Central memory CD4-positive, alpha-beta T cell (primary cell): ENCODE measurements at regions not wholly inside any gene's neighbourhood (a gene's known extent, or its start where the extent isn't known, plus 50 kb on each side); places are given as distances from the start of the nearest gene placed in this dataset.

Source experiments
- DNase-seq: peaks from one replicate; pipeline ENCODE4 v3.0.0; 2022

- DNase-seq: no peak
These were observed 97.6 kb downstream of the LYZL2 start for GRCh38 chr10:30531751-30532530.

GRCh38 chr10:30529373-30529998 is 95.5 kb downstream of the MAP3K8 start:
- DNase-seq: peak; percentile 84

- DNase-seq: no peak
These were observed 94.4 kb downstream of the MAP3K8 start for GRCh38 chr10:30528429-30528786.

GRCh38 chr10:30527623-30528428 is 93.8 kb downstream of the MAP3K8 start:
- no peak for DNase-seq

GRCh38 chr10:30522661-30523078 is 88.7 kb downstream of the MAP3K8 start:
- peak; percentile 6 for DNase-seq

GRCh38 chr10:30518907-30519306 is 84.9 kb downstream of the MAP3K8 start:
- no peak for DNase-seq
